ENCODE measurements at regions not wholly inside any gene's neighbourhood (a gene's known extent, or its start where the extent isn't known, plus 50 kb on each side); places are given as distances from the start of the nearest gene placed in this dataset.

GRCh38 chr6:170200458-170200891 lies 90.4 kb downstream of the DLL1 start:
- TF ChIP-seq CTCF (conservative IDR thresholded peaks at IDR 0.05) (no peak), ZFX (IDR thresholded peaks at IDR 0.05) (no peak)

Measured in C4-2B (cell line).